MV-4-11 (cell line): ENCODE measurements at regions not wholly inside any gene's neighbourhood (a gene's known extent, or its start where the extent isn't known, plus 50 kb on each side); places are given as distances from the start of the nearest gene placed in this dataset.

Experiments used
- DNase-seq: peaks from one replicate; lab custom pipeline; 2025; lab: John Stamatoyannopoulos, UW

- no peak for DNase-seq
Measured at GRCh38 chr7:130880668-130881067, 146.7 kb upstream of the KLF14 start.

GRCh38 chr7:130881091-130881798 is 147.2 kb upstream of the KLF14 start:
- no peak for DNase-seq

GRCh38 chr7:130881799-130882141 is 147.8 kb upstream of the KLF14 start:
- DNase-seq = no peak

GRCh38 chr7:130882396-130882795 is 148.4 kb upstream of the KLF14 start:
- DNase-seq = no peak

GRCh38 chr7:130883928-130884327 is 149.9 kb upstream of the KLF14 start:
- no peak for DNase-seq

GRCh38 chr7:130884437-130885417 is 150.7 kb upstream of the KLF14 start:
- no peak for DNase-seq

- no peak for DNase-seq
Measured at GRCh38 chr7:130886438-130887135, 152.6 kb upstream of the KLF14 start.

GRCh38 chr7:130887182-130887956 is 153.4 kb upstream of the KLF14 start:
- DNase-seq = no peak

- no peak for DNase-seq
Measured at GRCh38 chr7:130887957-130888371, 154.0 kb upstream of the KLF14 start.

- DNase-seq = no peak
Measured at GRCh38 chr7:130888468-130888867, 154.5 kb upstream of the KLF14 start.

- DNase-seq = peak; percentile 60
Measured at GRCh38 chr7:130890176-130891020, 156.4 kb upstream of the KLF14 start.

GRCh38 chr7:130891254-130892094 is 157.5 kb upstream of the KLF14 start:
- no peak for DNase-seq

GRCh38 chr7:130893441-130893894 is 159.5 kb upstream of the KLF14 start:
- no peak for DNase-seq

GRCh38 chr7:130894146-130894908 is 160.3 kb upstream of the KLF14 start:
- no peak for DNase-seq

GRCh38 chr7:130894909-130895750 is 161.1 kb upstream of the KLF14 start:
- no peak for DNase-seq

- peak; percentile 54 for DNase-seq
Measured at GRCh38 chr7:130896051-130896881, 162.3 kb upstream of the KLF14 start.

- peak; percentile 65 for DNase-seq
Measured at GRCh38 chr7:130896898-130897514, 163.0 kb upstream of the KLF14 start.
